EH (cell line): ENCODE measurements at regions not wholly inside any gene's neighbourhood (a gene's known extent, or its start where the extent isn't known, plus 50 kb on each side); places are given as distances from the start of the nearest gene placed in this dataset.
A peak's percentile ranks its signal among the peaks of the same experiment; 100 is the strongest.

Source experiments
- DNase-seq: peaks from one replicate; pipeline ENCODE4 v3.0.0-alpha.2; 2015; ENCODE audit warnings: low read depth

DNA sequence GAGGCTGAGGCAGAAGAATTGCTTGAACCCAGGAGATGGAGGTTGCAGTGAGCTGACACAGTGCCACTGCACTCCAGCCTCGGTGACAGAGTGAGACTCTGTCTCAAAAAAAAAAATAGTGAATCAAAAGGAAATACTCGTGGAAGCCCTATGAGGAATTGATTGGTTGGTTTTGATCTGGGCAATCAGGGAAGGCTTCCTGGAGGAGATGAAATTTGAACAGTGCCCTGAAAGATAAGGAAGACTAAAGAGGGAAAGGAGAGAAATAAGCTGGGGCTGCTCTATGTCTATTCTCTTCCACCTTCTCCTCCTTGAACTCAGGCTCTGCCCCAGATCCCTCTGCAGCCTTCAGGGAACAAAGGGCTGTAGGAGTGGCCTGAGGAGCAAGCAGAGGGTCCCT is 54.1 kb downstream of the IRF2BPL start:
- DNase-seq: no peak

DNA sequence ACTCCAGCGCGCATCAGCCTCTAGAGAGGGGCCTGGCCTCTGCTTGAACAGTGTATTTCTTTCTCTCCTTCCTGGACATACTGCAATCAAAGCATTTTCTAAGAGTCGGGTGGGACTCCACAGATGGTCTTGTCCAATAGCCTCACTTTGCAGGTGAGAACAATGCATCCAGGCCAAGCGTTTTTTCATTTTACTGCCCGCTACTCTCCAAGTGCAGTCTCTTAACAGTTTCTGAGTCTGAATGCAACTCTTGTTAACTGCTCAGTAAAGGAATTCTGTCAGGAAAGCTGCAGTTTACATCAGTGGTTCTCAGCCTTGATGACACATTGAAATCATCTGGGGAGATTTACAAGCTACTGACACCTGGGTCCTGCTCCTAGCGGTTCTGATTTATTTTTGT is 57.0 kb downstream of the IRF2BPL start:
- DNase-seq: no peak

DNA sequence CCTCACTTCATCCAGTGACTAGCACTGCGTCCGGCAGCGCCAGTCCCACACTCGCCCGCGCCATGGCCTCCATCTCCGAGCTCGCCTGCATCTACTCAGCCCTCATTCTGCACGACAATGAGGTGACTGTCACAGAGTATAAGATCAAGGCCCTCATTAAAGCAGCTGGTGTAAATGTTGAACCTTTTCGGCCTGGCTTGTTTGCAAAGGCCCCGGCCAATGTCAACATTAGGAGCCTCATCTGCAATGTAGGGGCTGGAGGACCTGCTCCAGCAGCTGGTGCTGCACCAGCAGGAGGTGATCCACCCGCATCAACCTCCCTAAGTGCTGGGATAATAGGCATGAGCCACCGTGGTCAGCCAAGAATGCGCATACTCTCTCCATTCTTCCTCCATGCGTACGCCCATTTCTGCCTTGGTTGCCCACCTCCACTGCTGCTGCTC is 59.9 kb downstream of the IRF2BPL start:
- DNase-seq: no peak

DNA sequence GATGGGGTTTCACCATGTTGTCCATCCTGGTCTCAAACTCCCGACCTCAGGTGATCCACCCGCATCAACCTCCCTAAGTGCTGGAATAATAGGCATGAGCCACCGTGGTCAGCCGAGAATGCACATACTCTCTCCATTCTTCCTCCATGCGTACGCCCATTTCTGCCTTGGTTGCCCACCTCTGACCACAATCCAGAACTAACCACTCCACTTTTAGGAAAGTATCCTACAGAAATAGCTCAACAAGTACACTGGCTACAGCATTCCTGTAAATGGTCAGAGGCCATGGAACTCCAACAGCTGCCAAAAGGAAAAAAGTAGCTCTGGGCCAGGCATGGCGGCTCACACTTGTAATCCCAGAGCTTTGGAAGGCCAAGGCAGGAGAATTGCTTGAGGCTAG is 60.7 kb downstream of the IRF2BPL start:
- DNase-seq: no peak

DNA sequence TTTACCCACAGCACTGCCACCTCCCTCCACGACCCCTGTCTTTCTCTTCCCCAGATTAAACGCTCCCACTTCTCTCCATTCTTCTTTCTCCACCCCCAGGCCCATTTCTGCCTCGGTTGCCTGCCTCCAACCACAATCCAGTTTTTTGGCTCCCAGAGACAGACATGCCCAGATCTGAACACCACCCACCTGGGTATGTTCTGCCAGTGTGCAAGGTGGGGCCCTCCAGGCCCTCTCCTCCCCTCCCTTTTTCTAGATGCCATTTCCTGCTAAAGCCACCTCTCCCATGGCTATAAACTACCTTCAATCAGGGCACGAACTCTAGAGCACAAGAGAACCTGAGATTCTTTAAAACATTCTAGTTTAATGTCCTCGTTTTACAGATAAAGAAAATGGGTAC is 63.3 kb downstream of the IRF2BPL start:
- no peak for DNase-seq

DNA sequence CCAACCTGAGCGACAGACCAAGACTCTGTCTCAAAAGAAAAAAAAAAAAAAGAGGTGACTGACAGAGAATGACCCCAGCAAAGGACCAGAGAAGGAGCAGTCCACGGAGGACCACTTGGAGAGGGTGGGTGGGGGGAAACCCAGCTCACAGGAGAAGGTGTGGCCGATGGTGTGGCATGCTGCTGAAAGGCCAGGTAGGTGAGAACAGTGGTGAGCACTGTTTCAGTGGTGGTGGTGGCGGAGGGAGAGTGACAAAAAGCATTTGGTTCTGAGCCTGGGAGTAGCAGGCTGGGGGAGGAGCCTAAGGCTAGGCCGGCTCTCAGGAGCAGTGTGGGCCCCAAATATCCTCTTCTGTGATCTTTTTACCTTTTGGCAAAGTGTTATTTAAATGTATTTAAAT is 63.8 kb downstream of the IRF2BPL start:
- no peak for DNase-seq

DNA sequence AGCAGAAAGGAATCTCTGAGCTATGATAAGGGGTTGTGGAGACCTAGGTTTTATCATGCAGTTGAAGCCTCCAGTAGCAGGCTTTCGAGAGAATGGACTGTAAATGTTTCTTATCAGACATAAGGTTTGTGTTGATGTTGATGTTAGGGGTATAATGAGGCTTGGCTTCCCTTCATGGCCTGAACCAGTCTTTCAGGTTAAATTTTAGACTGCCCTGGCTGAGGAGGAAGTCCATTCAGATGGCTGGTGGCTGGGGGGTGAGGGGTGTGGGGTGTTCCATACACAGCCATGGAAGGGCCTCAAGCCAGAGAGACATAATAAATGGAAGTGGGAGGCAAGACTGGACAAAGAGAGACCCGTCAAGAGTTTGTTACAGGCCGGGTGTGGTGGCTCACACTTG is 65.1 kb downstream of the IRF2BPL start:
- no peak for DNase-seq

DNA sequence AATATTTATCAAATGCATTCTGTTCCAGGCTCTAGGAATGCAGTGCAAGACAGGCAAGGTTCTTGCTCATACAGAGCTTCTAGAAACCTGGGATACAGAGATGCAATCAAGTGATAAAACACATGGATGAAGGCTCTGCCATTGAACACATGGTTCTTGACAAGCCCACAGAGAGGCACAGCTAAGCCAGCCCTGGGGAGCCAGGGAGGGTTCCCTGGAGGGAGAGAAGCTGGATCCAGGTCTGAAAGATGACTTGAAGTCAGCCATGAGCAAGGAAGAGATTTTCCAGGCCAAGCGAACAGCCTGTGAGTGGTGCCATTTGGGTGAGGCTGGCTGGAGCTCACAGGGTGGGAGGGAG is 66.2 kb downstream of the IRF2BPL start:
- DNase-seq: no peak

DNA sequence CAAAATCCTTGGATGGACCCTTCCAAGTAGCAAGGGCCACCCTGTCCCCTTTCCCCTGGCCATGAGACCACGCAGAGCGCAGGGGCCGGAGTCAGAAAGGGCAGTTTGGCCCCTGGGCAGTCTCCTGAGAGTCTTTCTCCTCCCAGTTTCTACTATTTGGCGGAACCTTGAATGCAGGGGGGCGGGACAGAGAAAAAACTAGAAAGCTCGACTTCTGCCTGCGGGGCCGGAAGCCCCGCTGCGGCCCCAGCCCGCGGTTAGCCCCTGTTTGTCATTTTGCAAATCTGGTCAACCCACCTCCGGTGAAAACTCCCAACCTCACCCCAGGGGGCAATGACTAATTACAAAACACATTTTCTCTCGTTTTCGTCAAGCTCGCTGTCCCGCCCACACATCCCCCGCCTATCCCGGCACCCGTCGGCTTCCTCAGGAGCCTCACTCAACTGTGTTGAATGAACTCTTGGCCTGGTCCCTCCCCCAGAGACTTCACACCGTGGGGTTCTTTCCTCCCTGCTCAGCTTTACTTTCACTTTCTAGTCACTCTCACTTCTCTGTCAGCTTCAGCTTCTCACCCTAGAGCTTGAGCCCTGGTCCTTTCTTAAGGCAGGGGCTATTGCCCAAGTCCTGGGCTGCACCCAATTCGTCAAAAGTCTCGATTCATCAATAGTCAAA is 66.7 kb downstream of the IRF2BPL start:
- peak; percentile 97 for DNase-seq

DNA sequence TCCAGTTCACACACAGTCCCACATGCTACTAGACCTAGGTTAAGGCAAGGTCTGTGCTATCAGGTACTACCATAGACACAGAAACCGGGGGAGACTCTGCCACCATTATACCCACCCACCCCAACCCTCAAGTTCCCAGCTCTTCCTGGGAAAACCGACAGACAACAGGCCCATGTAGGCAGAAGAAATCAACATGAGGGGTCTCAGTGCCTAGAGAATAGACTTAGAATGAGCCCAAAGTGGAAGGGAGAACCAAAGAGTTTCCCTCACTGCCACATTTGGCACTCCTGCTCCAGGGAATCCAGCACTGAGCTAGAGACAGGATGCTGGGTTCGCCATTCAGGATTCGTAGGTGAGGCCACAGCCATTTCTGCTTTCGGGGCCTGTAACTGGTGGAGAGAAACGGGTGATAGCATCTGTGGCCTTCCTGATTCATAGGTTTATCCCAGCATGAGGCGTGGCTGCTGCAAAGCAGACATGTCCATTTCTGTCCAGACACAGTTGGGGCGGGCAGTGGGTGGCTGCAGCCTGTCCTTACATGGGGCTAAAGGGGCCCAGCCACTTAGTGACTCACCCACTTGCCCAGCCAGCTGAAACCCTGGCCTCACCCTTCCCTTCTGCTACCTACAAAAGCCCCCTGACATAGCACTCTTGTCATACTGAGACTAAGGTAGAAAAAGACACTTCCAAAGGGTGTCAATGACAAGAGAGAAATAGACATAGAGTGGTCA is 69.4 kb downstream of the IRF2BPL start:
- peak; percentile 90 for DNase-seq

DNA sequence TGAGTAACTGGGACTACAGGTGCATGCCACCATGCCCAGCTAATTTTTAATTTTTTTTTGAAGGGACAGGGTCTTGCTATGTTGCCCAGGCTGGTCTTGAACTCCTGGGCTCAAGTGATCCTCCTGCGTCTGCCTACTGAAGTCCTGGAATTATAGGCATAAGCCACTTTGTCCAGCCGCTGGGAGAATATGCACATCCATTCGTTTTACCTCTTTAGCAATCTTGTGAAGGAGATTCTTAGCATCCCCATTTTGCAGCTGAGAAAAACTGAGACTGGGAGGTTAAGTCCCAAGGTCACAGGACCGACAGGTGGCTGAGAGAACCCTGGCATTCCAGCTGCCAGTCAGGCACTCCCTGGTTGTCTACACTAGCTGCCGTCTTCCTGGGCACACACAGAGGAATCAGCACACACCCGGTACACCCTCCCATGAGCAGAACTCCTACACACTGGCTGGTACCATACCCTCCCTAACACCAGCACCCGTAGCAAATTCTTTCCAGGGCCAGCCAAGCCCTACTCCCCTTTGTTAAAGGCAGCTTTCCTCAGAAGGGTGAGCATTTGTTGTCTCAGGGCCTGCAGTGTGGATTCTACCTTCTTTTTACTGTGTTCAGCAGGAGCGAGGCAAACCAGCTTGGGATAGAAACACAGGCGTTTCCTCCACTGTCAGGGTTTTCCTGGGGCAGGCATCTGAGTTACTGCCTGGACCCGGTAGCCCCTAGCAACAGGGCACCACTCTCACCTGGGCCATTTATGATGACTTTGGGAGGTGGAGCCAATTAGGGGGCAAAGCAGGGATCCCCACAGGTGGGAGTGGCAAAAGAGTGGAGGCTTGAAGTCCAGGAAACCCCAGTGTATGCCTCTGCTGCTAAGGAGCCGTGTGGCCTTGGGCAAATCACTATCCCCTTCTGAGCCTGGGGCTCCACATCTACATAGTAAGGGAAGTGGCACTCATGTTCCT is 70.2 kb downstream of the IRF2BPL start:
- DNase-seq: no peak

DNA sequence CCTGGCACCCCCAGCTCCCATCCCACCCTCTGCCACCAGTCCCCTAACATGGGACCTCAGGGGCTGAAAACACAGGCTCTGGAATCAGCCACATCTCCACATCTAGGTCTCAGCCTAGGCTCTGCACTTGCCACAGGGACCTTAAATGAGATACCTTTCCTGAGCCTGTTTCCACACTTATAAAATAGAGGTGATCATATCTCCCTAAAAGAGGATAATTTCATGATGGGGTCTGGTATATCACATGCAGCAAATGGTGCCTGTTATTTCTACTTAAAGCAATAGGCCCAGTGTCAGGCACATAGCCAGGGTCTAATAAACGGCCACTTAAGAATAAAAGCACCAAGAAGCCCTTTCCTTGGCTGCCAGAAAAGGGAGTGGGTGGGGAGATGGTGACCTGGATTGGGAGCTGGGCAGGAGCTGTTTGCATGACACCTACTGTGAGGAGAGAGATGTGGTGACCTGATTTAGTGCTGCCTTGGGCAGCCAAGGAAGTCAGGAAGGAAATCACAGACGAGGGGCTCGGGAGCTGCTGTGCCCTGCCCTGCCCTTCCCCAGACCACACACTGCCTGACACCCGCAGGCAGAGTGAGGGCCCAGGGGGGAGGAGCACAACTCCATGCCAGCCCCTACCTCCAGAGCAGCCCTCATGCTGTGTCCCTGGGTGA is 71.2 kb downstream of the IRF2BPL start:
- DNase-seq: no peak

DNA sequence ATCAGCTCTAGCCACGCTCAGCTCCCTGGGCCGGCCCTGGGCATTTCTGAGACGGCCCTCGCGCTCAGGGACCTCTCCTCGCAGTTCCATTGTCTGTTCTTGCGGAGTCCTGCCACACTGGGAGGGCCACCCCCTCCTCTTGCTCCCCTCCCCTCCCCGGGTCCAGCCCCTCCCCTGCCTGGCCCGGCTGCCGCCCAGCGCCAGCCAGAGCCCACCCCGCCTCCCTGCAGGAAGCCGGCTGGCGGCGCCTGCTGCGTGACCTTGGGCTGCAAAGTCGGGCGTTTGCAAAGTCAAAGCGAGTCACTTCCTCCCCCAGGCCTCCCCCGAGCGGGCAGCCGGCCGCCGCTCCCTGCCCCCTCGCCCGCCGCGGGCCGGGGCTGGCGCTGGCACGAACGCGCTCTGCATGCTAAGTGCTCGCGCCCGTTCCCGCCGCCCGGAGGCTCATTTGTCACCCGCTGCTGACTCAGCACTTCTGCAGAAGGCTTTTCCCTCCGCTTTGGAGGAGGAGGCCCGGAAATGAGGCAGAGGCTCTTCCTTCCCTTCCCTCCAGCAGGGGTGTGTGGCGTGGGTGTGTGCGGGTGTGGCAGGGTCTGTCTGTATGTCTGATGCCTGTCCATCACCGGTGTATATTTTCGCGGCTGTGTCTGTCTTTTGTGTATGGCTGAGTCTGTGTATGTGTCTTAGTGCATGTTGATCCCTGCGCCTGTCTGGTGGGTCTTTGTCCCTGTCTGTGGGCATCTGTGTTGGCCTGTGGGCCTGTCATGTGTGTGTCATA is 72.0 kb downstream of the IRF2BPL start:
- DNase-seq: peak; percentile 96

DNA sequence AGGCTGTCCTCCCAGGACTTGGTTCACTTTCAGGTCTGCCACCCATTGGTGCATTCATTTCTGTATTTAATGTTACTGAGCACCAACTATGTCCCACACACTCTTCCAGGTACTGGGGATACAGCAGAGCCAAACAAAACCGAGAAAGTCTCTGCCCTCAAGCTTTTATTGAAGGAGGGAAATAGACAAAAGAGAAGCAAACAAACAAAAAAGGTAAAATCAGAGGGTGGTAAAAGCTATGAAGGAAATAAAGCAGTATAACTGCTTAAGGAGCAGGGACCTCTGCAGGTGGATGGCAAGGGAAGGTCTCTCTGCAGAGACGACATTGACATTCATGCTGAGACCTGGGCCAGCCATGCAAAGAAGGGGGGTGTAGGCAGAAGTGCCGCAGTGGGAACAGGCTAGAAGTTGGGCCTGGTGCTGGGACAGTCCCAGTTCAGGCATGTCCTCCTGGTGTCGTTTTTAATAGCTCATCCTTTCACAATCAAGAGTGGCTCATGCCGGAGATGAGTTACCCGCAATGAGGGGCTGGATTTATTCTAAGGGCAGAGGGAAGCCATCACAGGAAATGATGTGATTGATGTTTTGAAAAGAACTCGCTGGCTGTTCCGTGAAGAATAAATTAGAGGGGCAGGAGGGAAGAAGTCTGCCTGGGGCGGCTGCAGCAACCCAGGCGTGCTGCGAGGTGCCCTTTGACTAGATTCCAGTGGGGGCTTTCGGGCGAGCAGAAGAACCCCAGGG is 72.8 kb downstream of the IRF2BPL start:
- DNase-seq: peak; percentile 88

DNA sequence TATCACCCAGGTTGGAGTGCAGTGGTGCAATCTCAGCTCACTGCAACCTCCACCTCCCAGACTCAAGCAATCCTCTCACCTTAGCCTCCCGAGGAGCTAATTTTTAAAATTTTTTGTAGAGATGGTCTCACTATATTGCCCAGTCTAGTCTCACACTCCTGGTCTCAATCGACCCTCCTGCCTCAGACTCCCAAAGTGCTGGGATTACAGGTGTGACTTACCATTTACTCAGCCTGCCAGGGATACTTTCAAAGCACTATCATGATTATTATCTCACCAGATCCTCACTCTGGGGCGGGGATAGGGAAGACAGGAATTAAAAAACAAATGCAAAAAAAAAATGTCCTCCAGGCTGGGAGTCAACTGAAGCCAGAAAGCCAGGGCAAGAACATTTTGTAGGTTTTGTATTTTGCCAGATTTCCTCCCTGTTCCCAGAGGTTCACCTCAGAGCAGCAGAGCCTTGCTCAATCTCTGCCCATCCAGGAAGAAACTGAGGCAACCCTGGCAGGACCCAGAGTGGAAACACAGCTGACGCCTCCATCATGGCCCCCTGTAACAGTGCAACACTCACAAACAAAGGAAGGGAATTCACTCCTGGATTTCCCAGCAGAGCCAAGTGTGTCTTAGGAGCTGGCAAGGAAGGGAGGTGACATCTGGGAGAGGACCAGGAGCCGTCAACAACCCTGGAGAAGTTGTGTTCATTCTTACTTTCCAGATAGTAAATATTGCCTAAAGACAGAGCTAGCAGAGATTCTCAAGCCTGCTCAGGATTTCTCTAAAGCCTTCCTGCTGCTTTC is 73.9 kb downstream of the IRF2BPL start:
- DNase-seq: no peak

DNA sequence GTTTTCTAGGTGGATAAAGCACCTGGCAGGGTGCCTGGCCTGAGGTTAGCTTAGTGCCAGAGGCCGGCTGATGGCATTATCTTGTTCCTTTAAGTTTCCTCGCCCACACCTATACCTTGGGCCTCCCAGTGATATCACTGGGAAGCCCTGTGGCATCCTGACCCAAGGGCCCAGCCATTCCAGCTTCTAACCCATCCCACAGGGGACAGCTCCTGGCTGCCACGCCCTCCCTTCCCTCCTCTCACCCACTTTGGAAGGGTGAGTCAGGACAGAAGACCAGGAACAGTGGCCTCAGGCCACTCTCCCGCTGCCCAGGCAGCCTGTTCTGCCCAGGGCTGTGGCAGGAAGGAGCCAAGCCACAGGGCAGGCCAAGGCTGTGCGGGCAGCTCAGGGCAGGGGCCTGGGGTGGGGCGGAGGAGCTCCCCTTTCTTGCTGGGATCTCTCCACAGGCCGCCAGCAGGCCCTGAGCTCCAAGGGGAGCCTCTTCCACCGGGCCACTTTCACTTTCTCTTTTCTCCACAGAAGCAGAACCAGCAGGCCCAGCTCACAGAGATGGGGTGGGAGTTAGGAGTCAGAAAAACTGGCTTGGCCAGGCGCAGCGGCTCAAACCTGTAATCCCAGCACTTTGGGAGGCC is 75.1 kb downstream of the IRF2BPL start:
- peak; percentile 88 for DNase-seq

DNA sequence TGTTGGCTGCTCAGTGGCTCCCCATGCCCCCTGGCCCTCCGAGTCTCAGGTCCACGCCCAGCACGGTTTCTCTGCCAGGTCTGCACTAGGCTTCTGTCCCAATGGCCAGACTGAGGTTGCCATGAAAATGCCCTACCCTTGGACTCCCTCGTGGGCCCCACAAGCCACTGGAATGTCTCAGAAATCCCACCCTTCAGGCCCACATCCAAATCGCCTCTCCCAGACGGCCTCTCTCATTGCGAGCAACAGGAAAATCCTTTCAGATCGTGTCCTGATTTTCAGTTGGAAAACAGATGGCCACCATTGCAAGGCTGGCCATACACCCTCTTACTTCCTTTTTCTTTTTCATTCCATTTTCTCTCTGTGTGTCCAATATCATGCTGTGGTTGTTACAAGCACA is 77.3 kb downstream of the IRF2BPL start:
- no peak for DNase-seq

DNA sequence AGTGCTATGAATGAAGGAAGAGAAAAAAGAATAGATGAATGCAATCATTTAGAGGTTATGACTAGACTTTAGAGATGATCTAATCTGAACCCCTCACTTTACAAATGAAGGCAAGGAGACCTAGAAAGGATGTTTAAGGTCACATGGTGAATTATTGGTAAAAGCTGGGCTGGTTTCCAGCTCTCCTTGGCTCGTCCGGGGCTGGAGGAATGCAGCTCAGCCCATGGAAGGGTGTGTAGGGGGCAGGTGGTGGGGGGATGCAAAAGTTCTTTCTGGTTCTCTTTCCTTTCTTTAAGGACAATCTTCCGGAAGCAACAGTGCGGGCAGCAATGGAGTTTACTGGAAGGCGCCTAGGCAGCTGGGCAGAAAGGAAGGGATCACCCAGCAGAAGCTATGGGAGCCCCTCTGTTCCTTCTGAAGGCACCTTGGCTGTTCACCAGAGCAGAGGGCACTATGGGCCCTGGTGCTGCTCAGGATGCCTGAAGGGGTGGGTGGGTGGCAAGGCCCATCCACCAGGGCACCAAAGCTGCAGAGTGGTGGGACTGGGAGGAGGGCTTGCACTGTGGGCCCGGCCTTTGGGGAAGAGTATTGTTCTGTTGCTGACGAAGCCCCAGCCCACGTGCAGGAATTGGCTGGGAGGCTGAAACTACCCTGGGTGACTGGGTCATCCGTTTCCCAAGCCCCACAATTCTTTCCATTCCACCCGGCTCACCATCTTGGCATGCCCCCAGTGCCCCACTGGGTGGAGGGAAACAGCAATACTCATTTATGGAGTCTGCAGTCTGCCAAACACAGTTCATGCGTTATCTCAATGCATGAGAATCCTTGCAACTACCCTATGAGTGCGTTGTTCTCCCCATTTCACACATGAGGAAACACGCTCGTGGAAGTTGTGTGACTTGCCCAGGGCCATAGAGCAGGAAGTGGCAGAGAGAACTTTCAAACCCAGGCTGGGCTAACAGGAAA is 78.2 kb downstream of the IRF2BPL start:
- peak; percentile 56 for DNase-seq
